Vagina (tissue), 2 donors: ENCODE measurements at regions not wholly inside any gene's neighbourhood (a gene's known extent, or its start where the extent isn't known, plus 50 kb on each side); places are given as distances from the start of the nearest gene placed in this dataset.

Experiments
- CTCF ChIP-seq, 3 experiments: fragments of 450-650 bp in 2 of 3; fragments of 200-600 bp in 1 of 3; sonication (generic) in 1 of 3; IDR thresholded peaks; one replicate each; pipeline ENCODE4 v1.5.1; 2017 to 2019; ENCODE audit warnings: antibody characterized with exemption in 3 of 3, mild to moderate bottlenecking in 2 of 3, moderate library complexity in 2 of 3
- POLR2A ChIP-seq, 2 donors: fragments of 450-650 bp; IDR thresholded peaks; one replicate each; pipeline ENCODE4 v1.6.1; 2017; ENCODE audit warnings: antibody characterized with exemption in 2 of 2, mild to moderate bottlenecking in 2 of 2, moderate library complexity in 2 of 2
- POLR2AphosphoS5 ChIP-seq, 2 donors: sonication (generic); formaldehyde crosslinking; IDR thresholded peaks; one replicate each; pipeline ENCODE4 v1.9.0; 2017; ENCODE audit warnings: antibody characterized with exemption in 2 of 2, mild to moderate bottlenecking in 2 of 2, low read depth in 1 of 2; ENCODE audit not compliant: insufficient read depth in 1 of 2

GRCh38 chr14:85853996-85854526 lies 324.1 kb downstream of the FLRT2 start:
- TF ChIP-seq POLR2A (IDR thresholded peaks at IDR 0.05): no peak
- TF ChIP-seq CTCF (IDR thresholded peaks at IDR 0.05): no peak
- no peak for TF ChIP-seq POLR2AphosphoS5 (IDR thresholded peaks at IDR 0.05; ENCODE audit: insufficient read depth in 1 of 2, low read depth in 1 of 2)
